GM21619 (cell line): ENCODE measurements at regions not wholly inside any gene's neighbourhood (a gene's known extent, or its start where the extent isn't known, plus 50 kb on each side); places are given as distances from the start of the nearest gene placed in this dataset.

ENCODE experiments used
- ATAC-seq: cut with Tn5 transposase; IDR thresholded peaks from one replicate; pipeline ENCODE4 v1.9.1; 2021; ENCODE audit not compliant: unreplicated experiment

DNA sequence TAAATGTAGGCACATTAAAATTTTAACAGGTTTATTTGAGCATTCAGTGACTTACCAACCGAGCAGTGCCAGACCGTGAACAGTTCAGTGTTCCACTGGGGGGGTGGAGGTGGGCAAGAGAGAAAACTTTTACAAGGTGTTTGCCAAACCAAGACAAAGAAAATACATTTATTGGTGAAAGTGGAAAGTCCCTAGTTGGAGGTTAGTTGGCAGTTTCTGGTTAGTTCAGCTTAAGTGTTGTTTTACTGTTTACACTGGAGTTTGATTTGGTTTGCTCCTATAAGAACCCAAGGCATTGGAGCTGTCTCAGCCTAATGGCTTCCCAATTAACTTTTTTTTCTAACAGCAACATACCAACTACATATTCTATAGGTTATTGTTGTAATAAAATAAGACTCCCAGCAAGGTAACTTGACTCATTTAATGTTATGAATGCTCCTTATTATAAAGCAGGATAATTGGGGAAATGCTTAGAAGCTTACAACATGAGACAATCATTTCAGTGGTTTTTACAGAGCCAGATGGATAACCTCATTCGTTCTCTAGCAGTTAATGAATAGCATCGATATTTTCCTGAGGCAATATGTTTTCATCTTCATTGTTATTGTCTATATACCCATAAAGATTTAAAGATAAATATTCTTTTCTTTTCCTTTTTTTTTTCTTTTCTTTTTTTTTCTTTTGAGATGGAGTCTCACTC, 115.8 kb downstream of the ETNK1 start:
- no peak for ATAC-seq

DNA sequence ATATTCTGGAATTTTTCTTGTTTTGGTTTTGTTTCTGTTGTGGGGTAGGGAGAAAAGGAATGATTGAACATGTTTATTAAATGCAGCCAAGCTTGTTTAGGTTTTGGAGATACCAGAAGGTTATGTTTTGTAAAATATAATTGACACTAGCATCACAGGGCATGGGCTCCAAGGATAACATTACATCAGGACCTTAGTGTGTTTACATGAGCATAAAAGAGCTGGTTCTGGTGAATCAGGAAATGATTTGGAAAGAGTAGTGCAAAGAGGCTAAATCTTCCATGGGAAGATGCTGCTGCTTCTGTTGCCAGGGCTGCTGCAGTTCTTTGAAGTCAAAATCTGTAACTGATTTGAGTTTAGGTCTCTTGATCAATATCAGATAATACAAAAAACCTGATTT, 118.7 kb downstream of the ETNK1 start:
- no peak for ATAC-seq

DNA sequence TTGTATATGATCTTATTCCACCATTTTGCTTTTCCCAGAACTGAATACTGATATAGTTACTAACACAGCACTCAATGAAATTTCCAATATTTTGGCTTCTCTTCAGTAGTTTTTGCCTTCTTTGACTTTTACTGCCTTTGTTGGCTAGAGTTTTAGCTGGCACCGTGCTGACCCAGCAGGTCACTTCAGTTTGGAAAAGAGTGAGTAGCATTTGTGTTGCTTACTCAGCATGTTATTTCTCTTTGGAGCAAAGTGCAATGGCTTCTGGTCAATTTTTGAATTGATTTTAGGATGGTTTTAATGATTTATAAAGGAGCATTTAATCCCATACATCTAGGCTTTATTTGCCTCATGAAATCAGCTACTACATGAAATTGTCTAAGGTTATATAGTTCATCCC, 119.2 kb downstream of the ETNK1 start:
- ATAC-seq = no peak

DNA sequence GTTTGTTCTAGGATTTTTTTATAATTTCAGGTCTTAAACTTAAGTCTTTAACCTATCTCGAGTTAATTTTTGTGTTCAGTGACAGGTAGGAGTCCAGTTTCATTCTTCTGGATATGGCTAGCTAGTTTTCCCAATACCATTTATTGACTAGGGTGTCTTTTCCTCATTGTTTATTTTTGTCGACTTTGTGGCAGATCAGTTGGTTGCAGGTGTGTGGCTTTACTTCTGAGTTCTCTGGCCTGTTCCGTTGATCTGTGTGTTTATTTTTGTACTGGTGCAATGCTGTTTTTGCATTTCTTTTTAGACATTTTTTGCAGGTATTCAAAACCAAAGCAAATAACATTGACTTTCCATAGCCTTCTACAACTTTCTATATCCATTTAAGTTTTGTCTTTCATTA, 121.7 kb downstream of the ETNK1 start:
- ATAC-seq = no peak

DNA sequence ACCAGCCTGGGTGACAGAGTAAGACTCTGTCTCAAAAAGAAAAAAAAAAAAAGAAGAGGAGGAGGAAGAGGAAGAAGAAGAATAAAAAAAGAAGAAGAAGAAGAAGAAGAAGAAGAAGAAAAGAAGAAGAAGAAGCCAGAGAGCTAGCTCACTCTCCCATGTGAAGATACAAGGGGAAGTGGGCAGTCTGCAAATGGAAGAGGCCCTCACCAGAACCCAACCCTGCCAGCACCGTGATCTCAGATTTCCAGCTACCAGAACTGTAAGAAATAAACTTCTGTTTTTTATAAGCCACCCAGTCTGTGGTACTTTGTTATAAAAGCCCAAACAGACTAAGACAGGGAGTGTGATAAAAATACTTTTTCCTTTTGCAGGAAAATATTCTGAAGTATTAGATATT, 130.7 kb downstream of the ETNK1 start:
- ATAC-seq = no peak

DNA sequence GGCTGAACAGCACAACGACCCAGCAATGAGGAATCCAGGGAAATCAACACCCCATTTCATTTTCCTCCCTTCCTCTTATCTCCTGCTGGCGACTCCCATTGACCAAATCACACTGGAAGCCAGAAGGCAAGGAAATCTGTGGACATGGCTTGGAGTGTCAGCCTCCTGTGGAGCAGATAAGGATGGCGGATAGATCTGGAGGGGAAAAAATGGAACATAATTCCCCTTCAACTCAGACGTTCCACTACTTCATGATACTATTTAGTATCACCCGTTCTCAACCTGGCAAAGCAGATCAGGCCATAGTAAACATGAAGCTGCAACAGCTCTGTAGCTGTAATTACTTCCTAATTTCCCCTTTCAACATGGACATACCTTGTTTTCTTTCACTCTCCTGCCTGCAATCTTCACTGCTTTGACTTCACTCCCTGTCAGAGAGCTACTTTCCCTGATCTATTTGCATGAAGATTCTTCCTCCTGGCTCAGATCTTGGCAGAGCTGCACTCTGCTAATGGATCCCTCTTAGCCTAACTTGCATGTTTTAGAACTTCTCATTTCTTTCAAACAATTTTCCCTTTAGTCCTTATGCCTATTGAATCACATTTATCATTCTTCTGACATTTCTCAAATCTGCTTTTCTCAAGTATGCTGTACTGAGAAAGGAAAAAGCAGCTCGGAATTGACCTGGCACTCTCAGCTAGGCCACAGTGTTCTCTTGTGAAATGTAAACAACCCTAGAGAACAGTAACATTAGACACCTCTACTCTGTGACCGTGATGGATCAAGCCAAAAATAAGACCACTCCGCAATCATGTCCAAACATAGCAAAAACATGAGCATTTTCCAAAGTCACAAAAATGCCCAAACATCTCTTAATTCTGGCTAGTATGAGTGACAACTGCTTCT, 135.1 kb downstream of the ETNK1 start:
- no peak for ATAC-seq

DNA sequence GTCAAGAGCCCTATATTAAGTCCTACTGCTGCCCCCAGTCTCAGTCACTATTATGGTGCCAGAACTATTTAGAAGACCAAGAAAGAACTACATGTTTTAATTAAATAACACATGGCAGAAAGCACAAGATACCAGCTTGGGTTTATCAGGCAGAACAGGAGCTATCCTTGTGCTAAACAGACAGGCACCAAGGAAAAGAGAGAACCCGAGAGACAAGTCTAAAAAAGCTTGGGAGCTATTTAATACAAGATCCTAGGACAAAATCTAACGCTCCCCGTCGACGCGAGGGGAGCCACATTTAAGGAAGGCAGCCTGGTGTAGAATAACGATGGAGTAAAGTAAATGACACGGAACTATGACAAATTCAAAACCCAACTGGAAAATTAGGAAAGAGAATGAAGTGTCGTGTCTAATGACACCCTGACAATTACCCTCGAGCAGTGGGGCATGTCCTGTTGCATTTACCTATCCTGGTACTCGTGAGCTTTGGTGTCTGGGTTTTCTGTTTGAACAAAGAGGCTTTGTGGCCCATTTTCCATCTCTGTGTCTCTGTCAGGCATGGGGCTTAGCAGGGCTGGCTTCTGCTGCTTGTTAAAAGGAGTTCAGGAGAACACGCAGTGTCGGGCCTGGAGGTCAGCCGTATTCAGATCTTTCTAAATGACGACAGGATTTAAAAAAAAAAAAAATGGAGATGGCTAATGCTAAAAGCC, 140.6 kb downstream of the ETNK1 start:
- no peak for ATAC-seq

- no peak for ATAC-seq
These were observed 142.0 kb downstream of the ETNK1 start for GRCh38 chr12:22766911-22767420.

DNA sequence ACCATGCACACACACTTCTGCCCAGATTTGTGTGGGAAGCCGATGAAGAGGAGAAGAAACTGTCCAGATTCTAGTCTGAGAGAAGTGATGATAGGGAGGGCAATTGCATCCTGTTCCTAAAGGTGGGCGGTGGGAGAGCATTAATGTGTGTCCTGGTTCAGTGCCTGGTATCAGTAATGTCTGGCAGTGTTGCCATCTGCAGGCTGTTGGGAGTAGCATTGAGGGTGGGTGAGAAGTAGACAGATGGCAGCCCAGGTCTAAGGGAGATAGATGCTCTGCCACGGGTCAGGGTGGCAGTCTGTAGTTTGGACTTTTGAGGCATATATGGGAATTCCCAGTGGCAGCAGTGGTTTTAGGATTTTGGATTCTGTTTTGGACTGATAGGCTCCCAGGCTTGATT, 156.4 kb downstream of the ETNK1 start:
- ATAC-seq = no peak

DNA sequence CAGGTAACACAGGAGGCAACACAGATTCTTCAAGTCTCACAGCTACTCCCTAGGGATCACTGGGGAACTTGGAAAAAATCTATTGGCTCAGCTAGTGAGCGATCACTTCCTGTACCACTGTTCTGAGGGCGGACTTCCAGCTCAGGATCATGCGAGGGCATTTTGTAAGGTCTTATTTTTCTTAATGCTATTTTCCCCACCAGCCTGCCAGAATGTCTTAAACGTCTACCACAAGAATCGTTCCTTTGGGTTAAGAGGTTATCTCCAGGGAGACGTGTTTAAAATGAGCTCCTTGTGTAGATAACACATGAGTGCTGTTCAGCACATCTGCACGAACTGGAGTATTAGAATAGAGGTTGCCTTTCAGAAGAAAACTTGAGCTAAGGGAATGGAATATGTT, 162.6 kb downstream of the ETNK1 start:
- no peak for ATAC-seq

DNA sequence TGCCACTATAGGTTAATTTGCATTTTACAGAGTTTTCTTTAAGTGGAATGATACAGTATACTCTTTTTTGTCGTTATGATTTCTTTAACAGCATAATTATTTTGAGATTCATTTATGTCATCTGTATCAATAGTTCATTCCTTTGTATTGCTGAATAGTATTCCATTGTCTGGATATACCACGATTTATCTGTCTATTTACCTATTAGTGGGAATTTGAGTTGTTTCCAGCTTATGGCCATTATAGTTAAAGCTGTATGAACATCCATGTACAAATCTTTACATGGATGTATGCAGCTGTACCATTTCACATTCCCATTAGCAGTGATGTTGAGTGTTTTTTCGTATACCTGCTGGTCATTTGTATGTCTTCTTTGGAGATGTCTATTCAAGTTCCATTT, 163.9 kb downstream of the ETNK1 start:
- no peak for ATAC-seq

DNA sequence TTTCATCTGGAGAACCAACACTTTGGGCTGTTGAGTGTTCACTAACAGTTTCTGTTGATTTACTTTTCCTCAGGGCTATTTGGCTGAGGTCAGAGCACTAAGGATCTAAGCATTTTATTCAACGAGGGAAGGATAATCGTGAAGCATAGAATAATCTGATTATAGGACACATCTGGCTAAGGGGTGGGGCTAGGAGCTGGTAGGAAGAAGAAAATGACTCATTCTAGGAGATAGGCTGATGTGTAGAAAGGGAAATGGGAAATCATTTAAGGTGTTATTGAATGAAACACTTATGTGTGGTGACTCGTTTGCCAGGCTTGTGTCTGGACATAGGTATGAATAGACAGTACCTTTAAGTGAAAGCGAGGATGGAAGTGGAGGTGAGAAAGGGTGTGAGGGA, 167.2 kb downstream of the ETNK1 start:
- no peak for ATAC-seq

DNA sequence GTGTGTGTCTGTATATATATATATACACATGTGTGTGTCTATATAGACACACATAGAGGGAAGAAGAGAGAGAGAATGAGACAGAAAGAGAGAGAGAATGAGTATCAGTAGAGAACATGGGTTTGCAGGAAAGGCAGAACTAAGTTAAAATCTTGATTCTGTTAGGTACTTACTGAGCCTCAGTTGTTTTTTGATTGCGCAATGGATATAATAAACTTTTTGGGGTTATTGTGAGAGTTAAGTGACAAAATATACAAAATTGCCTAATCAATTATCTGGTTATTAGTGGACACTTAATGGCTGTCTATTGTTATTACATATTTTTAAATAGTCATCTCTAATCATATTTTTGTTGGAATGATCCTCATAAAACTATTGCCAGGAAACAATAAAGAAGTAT, 169.0 kb downstream of the ETNK1 start:
- ATAC-seq = no peak

- no peak for ATAC-seq
These were observed 172.1 kb downstream of the ETNK1 start for GRCh38 chr12:22796941-22797630.

- ATAC-seq = no peak
These were observed 172.7 kb downstream of the ETNK1 start for GRCh38 chr12:22797701-22798100.

DNA sequence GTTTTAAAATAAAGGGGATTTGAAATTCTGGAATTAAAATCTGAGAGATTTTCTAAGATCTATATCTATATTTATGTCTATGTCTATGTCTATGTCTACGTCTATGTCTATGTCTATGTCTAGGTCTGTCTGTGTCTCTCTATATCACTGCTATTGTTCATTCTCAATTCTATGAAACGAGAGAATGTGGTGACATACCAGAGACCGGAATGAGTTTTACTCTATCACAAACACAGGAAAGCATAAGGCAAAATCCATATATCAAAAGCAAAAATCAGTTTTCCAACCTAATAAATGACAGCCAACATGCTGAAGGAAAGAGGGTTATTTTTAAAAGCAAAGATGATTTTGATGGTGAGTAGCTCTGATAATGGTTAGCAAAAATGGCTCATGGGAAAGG, 173.1 kb downstream of the ETNK1 start:
- no peak for ATAC-seq

DNA sequence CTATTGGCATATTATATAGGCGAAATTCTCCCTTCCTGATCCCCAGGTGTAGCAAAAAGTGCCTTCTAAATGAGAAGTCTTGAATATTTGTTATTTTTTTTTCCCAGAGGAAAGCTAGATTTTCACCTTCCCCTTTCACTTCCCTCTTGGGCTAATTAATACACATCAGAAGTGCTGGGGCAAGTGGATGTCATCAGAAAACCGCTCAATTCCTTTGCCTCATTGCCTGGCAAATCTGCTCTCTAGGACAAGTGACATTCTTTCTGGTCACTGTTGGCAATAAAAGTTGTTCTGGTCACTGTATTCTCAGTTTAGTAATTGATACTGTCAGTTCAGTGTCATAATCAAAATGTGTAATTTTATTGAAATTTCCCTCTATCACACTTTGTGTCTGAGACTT, 174.5 kb downstream of the ETNK1 start:
- ATAC-seq = no peak

DNA sequence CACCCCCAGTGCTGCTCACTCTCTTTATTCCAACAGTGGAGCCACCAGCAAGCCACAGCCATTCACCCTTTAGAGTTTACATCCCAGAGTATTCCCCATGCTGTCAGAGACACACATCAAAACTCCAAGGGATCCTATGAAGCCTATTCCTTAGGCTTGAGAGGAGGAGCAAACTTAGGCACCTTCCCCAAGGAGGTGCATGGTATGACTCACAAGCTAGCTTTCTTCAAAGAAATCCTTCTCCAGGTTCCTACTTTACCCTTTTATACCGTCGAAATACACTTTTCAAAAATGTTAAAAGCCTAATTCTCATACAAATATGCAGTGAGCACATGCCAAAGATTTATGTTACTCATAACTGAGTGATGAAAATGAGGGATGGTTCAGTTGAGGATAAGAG, 175.4 kb downstream of the ETNK1 start:
- no peak for ATAC-seq

GRCh38 chr12:22802883-22803630, 178.1 kb downstream of the ETNK1 start:
- ATAC-seq = no peak

GRCh38 chr12:22803725-22804124, 178.8 kb downstream of the ETNK1 start:
- ATAC-seq = no peak
